ENCODE measurements at regions not wholly inside any gene's neighbourhood (a gene's known extent, or its start where the extent isn't known, plus 50 kb on each side); places are given as distances from the start of the nearest gene placed in this dataset.

DNA sequence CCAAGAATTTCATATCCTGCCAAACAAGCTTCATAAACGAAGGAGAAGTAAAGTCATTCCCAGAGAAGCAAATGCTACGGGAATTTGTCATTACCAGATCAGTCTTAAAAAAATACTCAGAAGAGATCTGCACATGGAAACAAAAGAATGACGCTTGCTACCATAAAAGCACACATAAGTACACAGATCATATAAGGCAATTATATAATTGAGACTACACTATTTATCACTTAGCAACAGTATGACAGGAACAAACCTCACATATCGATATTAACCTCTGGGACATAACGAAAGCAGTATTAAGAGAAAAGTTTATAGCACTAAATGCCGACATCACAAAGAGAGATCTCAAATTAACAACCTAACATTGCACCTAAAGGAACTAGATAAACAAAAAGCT, 67.6 kb upstream of the TMEM200A start:
- Histone ChIP-seq H3K9ac (ENCODE audit: insufficient read depth, low read depth, low read length) (no peak overlapping the region), H3K4me2 (ENCODE audit: low read depth, low read length) (no peak overlapping the region), H3K27ac (ENCODE audit: extremely low read length, insufficient read depth, low read length) (no peak overlapping the region), H4K20me1 (ENCODE audit: insufficient read depth, low read length) (no peaks in the 10 kb centered on the region), H2AFZ (ENCODE audit: low read length) (no peak overlapping the region), H3K4me3 (replicated peaks in 1 of 3; ENCODE audit: insufficient read depth in 1 of 3, low read depth in 2 of 3, low read length in 3 of 3) (no peak overlapping the region), H3K27me3 (ENCODE audit: control insufficient read depth in 1 of 2, insufficient read depth in 2 of 2, low read length in 2 of 2) (no peaks in the 10 kb centered on the region), H3K4me1 (ENCODE audit: insufficient read depth, low read length) (no peaks in the 10 kb centered on the region), H3K79me2 (ENCODE audit: insufficient read depth, low read length) (no peaks in the 10 kb centered on the region), H3K36me3 (replicated peaks in 1 of 2; ENCODE audit: control insufficient read depth in 1 of 2, insufficient read depth in 2 of 2, low read length in 2 of 2) (no peaks in the 10 kb centered on the region), H3K9me3 (ENCODE audit: low read length) (no peaks in the 10 kb centered on the region)
- in situ Hi-C loops (cut with HindIII; ENCODE audit: extremely low pct_ligation_motif_present, low pct_unique_long_range_greater_than_20kb): no loop called here
- DNase-seq (ENCODE audit: low spot score): no peak
- no peak for FAIRE-seq
- CTCF ChIA-PET (ENCODE audit: low intra/inter-chr PET ratio, low total read pairs): no interaction called here
- TF ChIP-seq ZNF564 (CRISPR knock-in tag; IDR thresholded peaks at IDR 0.05): no peak
- no peak for TF ChIP-seq ISX (CRISPR knock-in tag; conservative IDR thresholded peaks at IDR 0.05)
- no peak for TF ChIP-seq ZZZ3 (CRISPR knock-in tag; IDR thresholded peaks at IDR 0.05; ENCODE audit: borderline replicate concordance)
- no peak for TF ChIP-seq TCF12 (IDR thresholded peaks at IDR 0.05)
- TF ChIP-seq TCF12 (CRISPR knock-in tag; IDR thresholded peaks at IDR 0.05): no peak
- TF ChIP-seq ZNF232 (CRISPR knock-in tag; IDR thresholded peaks at IDR 0.05; ENCODE audit: borderline replicate concordance): no peak
- TF ChIP-seq ARNT (IDR thresholded peaks at IDR 0.05): no peak
- no peak for TF ChIP-seq ZNF552 (CRISPR knock-in tag; IDR thresholded peaks at IDR 0.05; ENCODE audit: borderline replicate concordance)
- no peak for TF ChIP-seq PHF8 (CRISPR knock-in tag; IDR thresholded peaks at IDR 0.05)
- TF ChIP-seq SPEN (CRISPR knock-in tag; IDR thresholded peaks at IDR 0.05; ENCODE audit: low read depth): no peak
- no peak for TF ChIP-seq ZNF329 (CRISPR knock-in tag; IDR thresholded peaks at IDR 0.05; ENCODE audit: low read depth)
- no peak for TF ChIP-seq KMT2B (CRISPR knock-in tag; IDR thresholded peaks at IDR 0.05)
- no peak for TF ChIP-seq RERE (CRISPR knock-in tag; IDR thresholded peaks at IDR 0.05; ENCODE audit: low read depth)
- TF ChIP-seq HNF4A (CRISPR knock-in tag; IDR thresholded peaks at IDR 0.05): no peak
- no peak for TF ChIP-seq DBP (CRISPR knock-in tag; IDR thresholded peaks at IDR 0.05; ENCODE audit: not compliant biosample characterization)
- TF ChIP-seq ZNF761 (CRISPR knock-in tag; conservative IDR thresholded peaks at IDR 0.05): no peak
- POLR2A ChIA-PET: no interaction called here
- intact Hi-C loops (cut with micrococcal nuclease; ENCODE audit: unreplicated experiment): loop anchor here (10.0 kb wide), 2 partner anchors 467 to 547 kb away; no protein-coding TSS in a partner anchor
- no TSS peak for BruUV-seq (replicated peaks)
- WGBS (ENCODE audit: low lambda C conversion rate): 4% methylated on average over 6 of the region's 6 CpGs
- ATAC-seq: no peak

Measured in HepG2 (cell line).